AG09309 (cell line): ENCODE measurements at regions not wholly inside any gene's neighbourhood (a gene's known extent, or its start where the extent isn't known, plus 50 kb on each side); places are given as distances from the start of the nearest gene placed in this dataset.

Experiments used
- DNase-seq: peaks from one replicate; pipeline ENCODE4 v3.0.0-alpha.2; 2010; ENCODE audit warnings: low read depth
- H3K4me3 ChIP-seq: 2 replicates; pipeline ENCODE4 v1.5.1; 2011; ENCODE audit warnings: mild to moderate bottlenecking, low read depth, low read length, moderate library complexity; ENCODE audit not compliant: control insufficient read depth
- CTCF ChIP-seq: IDR thresholded peaks from 2 replicates; pipeline ENCODE4 v1.5.1; 2011; ENCODE audit warnings: mild to moderate bottlenecking, low read depth, low read length, inconsistent platforms; ENCODE audit not compliant: insufficient read depth, control insufficient read depth; ENCODE audit errors: missing control alignments

- H3K4me3 ChIP-seq: no peak overlapping the region
- no peak for TF ChIP-seq CTCF
- no peak for DNase-seq
These were observed 138.5 kb upstream of the ABI3BP start for GRCh38 chr3:101131767-101132166.

DNA sequence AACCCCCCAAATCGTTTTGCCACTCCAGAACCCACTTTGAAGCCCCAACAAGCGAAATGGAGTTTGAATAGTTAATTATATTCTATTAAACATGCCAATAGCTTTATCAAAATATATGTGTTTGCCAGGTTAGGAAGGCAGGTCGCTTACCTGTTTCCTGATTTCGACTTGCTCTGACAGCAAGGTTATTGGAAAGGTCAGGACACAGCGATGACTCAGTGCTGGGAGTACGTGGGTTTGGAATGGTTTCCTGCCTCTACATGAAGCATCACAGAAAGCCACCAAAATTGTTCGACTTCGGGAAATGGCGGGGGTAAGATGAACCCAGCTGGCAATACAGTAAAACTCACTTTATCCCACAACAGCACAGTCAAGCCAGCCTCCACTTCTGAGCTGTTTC is 135.6 kb upstream of the ABI3BP start:
- TF ChIP-seq CTCF: no peak
- DNase-seq: no peak
- no peak overlapping the region for H3K4me3 ChIP-seq

DNA sequence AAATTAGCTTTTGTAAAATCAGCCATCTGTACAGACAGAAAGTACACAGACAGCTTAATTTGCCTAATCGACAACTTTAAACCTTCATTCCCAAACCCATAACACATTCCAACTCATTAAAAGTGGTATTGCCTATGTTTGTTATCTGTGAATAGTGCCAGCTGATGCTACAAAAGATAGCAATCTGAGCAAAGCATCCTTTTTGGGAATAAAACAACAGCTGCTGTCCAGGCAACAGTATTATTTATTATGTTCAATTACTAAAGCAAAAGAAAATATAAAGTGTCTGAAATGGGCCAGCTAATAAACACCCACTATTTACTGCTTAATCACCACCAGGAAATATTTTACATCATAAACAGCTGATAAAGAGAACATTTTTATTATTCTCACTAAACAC is 134.8 kb upstream of the ABI3BP start:
- TF ChIP-seq CTCF: no peak
- no peak for DNase-seq
- no peak overlapping the region for H3K4me3 ChIP-seq

DNA sequence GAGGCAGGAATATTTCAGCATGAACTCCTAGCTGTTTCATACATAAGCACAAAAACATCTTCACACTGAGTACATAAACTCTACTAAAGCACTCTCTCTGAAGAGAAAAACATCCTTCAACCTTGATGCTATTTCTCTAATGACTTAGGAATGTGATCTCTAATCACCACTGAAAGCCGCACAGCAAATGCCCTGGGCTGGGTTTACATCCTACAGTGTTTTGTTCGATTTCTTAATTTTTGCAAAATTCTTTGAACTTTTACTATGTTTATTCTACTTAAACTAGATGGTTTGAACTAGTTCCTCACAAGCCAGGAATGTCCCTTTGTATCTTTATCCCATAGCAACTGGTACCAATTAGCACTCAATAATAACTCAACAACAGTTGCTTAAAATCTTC is 130.9 kb upstream of the ABI3BP start:
- H3K4me3 ChIP-seq: no peak overlapping the region
- DNase-seq: no peak
- no peak for TF ChIP-seq CTCF

GRCh38 chr3:101123081-101123480 is 129.9 kb upstream of the ABI3BP start:
- no peak for DNase-seq
- TF ChIP-seq CTCF: no peak
- no peak overlapping the region for H3K4me3 ChIP-seq

DNA sequence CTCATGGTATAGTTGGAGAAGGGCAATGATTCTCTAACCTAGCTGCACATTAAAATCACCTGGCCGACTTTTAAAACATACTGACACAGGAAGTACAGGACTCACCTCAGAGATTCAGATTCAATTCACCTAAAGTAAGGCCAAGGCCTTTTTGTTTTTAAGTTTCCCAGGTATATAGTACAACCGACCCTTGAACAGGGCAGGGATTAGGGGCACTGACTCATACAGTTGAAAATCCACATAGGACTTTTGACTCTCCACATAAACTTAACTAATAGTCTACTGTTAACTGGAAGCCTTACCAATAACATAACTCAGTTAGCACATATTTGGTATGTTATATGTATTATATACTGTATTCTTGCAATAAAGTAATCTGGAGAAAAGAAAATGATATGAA is 129.5 kb upstream of the ABI3BP start:
- H3K4me3 ChIP-seq: no peak overlapping the region
- TF ChIP-seq CTCF: no peak
- DNase-seq: no peak

DNA sequence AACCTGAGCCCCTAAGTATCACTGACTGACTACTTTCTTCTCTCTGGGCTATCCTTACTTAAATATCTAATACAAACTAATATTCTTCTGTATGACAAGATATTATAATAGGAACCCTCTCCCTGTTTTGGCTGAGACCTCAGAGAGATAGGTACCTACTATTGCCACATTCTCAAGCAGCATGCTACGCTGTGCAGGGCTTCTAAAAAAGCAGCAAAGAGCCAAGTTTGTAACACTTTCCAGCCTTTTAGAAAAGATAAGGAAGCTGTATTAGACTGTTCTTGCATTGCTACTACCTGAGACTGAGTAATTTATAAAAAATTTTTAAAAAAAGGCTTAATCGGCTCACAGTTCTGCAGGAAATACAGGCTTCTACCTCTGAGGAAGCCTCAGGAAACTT is 126.8 kb upstream of the ABI3BP start:
- no peak overlapping the region for H3K4me3 ChIP-seq
- no peak for TF ChIP-seq CTCF
- no peak for DNase-seq
